ENCODE measurements at regions not wholly inside any gene's neighbourhood (a gene's known extent, or its start where the extent isn't known, plus 50 kb on each side); places are given as distances from the start of the nearest gene placed in this dataset.
"Not testable (repeated sequence)": the region's sequence is repeated elsewhere in the genome, so short reads cannot be mapped to it uniquely, and the experiment has no call there.

DNA sequence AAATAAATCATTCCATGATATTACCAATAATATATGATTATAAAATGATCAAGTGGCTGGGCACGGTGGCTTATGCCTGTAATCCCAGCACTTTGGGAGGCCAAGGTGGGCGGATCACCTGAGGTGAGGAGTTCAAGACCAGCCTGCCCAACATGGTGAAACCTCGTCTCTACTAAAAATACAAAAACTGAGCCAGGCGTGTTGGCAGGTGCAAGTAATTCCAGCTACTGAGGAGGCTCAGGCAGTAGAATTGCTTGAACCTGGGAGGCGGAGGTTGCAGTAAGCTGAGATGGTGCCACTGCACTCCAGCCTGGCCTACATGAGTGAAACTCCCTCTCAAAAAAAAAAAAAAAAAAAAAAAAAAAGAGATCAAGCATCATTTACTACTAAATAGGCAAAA is 371.1 kb upstream of the ADAMTS5 start:
- WGBS, 10 experiments, result 80 to 100% (median 100%) methylated on average over 1 to 5 of the region's 5 CpGs; no CpG with 5 or more reads in 1 of the 10 experiments
- ATAC-seq (replicated peaks in 6 of 8); in situ Hi-C loops (cut with MboI; ENCODE audit: low pct_unique_long_range_greater_than_20kb in 2 of 9, low sequenced_read_pairs in 9 of 9, unreplicated experiment in 9 of 9); H3K4me1 ChIP-seq (replicated peaks in 1 of 2); H3K27ac ChIP-seq; H3K4me3 ChIP-seq: not testable (repeated sequence)

DNA sequence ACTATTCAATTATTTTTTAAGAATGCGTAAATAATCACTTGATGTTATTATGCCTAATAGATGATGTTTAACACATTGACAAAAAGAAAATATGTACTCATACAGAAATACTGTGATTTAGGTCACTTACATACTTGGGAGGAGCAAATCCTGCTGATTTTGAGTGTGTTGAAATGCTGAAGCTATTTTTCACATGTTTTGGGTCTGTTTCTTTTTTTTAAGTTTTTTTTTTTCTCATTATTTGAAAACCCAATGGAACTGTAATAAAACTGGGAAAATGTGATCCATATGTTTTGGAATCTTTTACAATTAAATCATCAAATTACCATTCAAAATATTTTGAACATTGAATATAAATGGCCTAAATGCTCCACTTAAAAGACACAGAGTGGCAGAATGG is 366.2 kb upstream of the ADAMTS5 start:
- WGBS, 10 experiments, result 80 to 100% (median 100%) methylated on average over 1 of the region's 1 CpG; no CpG with 5 or more reads in 3 of the 10 experiments
- Histone ChIP-seq H3K4me3 (no peak overlapping the region), H3K4me1 (replicated peaks in 1 of 2) (no peaks in the 10 kb centered on the region), H3K27ac (no peak overlapping the region)
- in situ Hi-C loops (cut with MboI; ENCODE audit: low pct_unique_long_range_greater_than_20kb in 2 of 9, low sequenced_read_pairs in 9 of 9, unreplicated experiment in 9 of 9), result no loop called here
- no peak for ATAC-seq (replicated peaks in 6 of 8)

DNA sequence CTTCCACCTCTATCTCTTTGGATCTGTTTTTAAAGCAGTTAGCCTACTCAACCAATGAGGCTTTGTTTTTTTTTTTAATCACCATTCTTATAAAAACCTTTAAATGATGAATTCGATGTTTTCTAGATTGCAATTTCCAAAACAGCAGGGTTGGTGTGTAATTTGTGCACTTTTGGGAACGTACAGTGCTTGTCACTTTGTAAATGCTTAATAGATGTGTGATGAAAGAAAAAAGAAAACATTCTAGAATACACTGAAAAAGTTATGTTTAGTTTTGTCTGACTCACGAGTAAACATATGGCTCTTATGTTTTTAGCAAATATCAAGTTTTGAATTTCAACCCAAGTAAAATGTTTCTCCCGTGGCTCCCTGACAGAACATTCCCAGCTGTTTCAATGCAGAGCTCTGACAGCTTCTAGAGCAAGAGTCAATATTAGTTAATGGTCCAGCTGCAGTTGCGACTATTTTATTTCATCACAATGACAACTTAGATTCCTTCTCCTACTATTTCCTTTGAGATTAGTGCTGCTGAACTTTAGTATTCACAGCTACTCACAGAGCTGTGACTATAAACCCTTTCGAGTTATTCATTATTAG is 362.5 kb upstream of the ADAMTS5 start:
- 15 to 96% (median 82%) methylated on average over 3 to 6 of the region's 6 CpGs for WGBS, 10 experiments
- H3K4me3 ChIP-seq, result no peak overlapping the region
- no peak overlapping the region for H3K27ac ChIP-seq
- peak in 1 of 8 experiments; percentile 40 for ATAC-seq (replicated peaks in 6 of 8)
- H3K4me1 ChIP-seq (replicated peaks in 1 of 2), result no peaks in the 10 kb centered on the region
- in situ Hi-C loops (cut with MboI; ENCODE audit: low pct_unique_long_range_greater_than_20kb in 2 of 9, low sequenced_read_pairs in 9 of 9, unreplicated experiment in 9 of 9), result no loop called here

DNA sequence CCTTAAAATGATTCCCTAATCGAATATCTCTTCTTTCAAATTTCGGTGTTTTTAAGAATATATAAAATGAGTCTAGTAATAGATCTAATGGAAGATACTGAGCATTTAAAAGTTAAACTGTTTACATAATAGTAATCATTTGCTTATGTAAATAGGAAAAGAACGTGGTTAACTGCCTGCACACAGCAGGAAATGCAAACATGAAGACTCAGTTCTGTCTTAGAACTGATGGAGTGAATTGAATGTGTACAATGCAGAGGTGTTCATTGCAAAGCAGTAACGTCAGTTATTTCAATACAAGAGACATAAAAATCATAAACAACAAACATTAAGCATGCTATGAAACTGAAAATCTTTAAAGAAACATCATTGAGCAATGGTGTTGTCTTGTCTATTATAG is 359.4 kb upstream of the ADAMTS5 start:
- in situ Hi-C loops (cut with MboI; ENCODE audit: low pct_unique_long_range_greater_than_20kb in 2 of 9, low sequenced_read_pairs in 9 of 9, unreplicated experiment in 9 of 9), result no loop called here
- Histone ChIP-seq H3K27ac (no peak overlapping the region), H3K4me1 (replicated peaks in 1 of 2) (no peaks in the 10 kb centered on the region), H3K4me3 (no peak overlapping the region)
- peak in 1 of 8 experiments; percentile 33 for ATAC-seq (replicated peaks in 6 of 8)
- 15 to 58% (median 40%) methylated on average over 2 to 4 of the region's 4 CpGs for WGBS, 10 experiments

DNA sequence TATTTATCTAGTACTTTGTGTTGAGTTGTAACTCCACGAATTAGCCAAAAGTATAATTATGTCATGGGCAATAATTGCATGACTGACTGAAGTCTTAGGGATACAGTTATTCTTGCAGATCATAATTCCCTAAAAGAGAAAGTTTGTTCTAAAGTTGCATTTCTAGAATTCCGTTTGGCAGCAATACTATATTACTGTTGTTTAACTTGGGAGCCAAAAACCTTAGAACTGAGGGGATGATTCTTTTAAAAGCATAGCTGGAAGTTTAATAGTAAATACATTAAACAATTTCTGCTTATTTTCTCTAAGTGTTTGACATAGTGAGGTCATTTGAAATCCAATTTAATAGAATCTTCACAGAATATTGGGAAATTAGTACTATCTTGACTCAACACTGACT is 356.4 kb upstream of the ADAMTS5 start:
- Histone ChIP-seq H3K4me3 (no peak overlapping the region), H3K27ac (no peak overlapping the region), H3K4me1 (replicated peaks in 1 of 2) (no peaks in the 10 kb centered on the region)
- 42 to 100% (median 86%) methylated on average over 1 to 2 of the region's 2 CpGs; no CpG with 5 or more reads in 1 of the 10 experiments for WGBS, 10 experiments
- ATAC-seq (replicated peaks in 6 of 8), result no peak
- in situ Hi-C loops (cut with MboI; ENCODE audit: low pct_unique_long_range_greater_than_20kb in 2 of 9, low sequenced_read_pairs in 9 of 9, unreplicated experiment in 9 of 9), result no loop called here

DNA sequence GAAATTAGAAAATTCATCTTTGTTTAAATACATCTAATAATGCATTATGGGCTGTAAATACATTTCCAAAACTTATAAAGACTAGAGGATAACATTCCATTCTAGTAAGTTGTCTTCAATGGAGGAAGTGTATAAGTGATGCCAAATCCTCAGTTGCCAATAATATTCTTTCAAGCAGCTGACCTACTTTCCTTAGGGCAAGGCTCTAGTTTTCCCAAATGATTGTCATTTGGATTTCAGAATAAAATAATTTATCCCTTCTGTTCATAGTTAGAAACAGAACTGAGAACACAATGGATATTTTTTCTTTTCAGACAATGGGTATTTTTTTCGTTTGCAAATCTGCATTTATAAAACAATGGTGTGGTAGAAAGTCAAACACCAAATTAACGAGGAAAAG is 354.9 kb upstream of the ADAMTS5 start:
- H3K4me1 ChIP-seq (replicated peaks in 1 of 2), result no peaks in the 10 kb centered on the region
- no peak overlapping the region for H3K27ac ChIP-seq
- H3K4me3 ChIP-seq, result no peak overlapping the region
- WGBS, 10 experiments, result 7 to 100% (median 79%) methylated on average over 2 of the region's 2 CpGs; no CpG with 5 or more reads in 1 of the 10 experiments
- in situ Hi-C loops (cut with MboI; ENCODE audit: low pct_unique_long_range_greater_than_20kb in 2 of 9, low sequenced_read_pairs in 9 of 9, unreplicated experiment in 9 of 9), result no loop called here
- no peak for ATAC-seq (replicated peaks in 6 of 8)

DNA sequence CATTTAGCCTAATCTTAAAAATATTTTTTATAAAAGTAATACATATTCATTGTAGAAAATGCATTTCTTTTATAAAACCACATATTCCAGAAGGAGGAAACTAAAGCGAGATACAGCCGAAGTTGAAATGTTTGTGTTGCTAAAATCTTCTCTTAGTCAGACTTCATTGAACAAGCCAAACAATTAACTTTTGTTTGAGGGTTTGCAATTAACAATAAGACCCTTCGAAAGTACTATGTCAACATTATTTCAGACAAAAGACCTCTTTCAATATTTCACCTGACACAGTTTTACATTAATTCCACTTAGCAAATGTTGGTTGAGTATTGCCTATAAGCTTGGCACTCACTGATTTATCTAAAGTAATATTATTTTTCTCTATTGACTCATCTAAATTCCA is 354.0 kb upstream of the ADAMTS5 start:
- H3K4me1 ChIP-seq (replicated peaks in 1 of 2), result no peaks in the 10 kb centered on the region
- ATAC-seq (replicated peaks in 6 of 8), result no peak
- WGBS, 10 experiments, result 17 to 98% (median 50%) methylated on average over 1 to 3 of the region's 3 CpGs
- in situ Hi-C loops (cut with MboI; ENCODE audit: low pct_unique_long_range_greater_than_20kb in 2 of 9, low sequenced_read_pairs in 9 of 9, unreplicated experiment in 9 of 9), result no loop called here
- no peak overlapping the region for H3K4me3 ChIP-seq
- H3K27ac ChIP-seq, result no peak overlapping the region

DNA sequence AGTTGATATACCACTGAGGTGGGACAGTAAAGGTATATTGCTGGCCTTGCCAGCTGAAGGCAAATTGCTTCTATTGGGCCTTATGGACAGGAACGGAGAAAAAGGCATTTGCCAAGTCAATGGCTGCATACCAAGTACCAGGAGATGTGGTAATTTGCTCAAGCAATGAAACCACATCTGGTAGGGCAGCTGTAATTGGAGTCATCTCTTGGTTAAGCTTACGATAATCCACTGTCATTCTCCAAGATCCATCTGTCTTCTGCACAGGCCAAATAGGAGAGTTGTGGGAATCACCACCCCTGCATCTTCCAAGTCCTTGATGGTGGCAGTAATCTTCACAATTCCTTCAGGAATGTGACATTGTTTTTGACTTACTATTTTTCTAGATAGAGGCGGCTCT is 350.7 kb upstream of the ADAMTS5 start:
- H3K4me3 ChIP-seq; H3K4me1 ChIP-seq (replicated peaks in 1 of 2); H3K27ac ChIP-seq; ATAC-seq (replicated peaks in 6 of 8); in situ Hi-C loops (cut with MboI; ENCODE audit: low pct_unique_long_range_greater_than_20kb in 2 of 9, low sequenced_read_pairs in 9 of 9, unreplicated experiment in 9 of 9): not testable (repeated sequence)
- WGBS, 10 experiments, result 42 to 83% (median 73%) methylated on average over 1 to 3 of the region's 3 CpGs; no CpG with 5 or more reads in 3 of the 10 experiments

DNA sequence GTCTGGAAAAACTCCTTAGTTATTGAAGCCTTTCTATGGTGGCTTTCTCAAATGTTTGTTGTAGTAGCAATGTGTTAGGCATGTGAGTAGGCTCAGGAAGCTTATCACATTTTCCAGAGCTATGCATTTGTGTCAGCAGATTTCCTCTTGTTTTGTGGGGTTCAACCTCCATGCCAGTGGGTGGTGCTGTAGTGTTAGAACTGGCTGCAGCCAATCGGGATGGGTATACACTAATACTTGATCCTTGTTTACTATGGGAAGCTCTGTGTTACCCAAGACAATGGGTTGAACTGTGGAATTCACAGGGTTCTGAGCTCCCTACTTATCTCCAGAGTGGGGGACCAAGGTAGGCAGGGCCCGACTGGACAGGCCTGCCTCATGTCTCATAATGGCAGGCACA is 348.5 kb upstream of the ADAMTS5 start:
- ATAC-seq (replicated peaks in 6 of 8), result no peak
- Histone ChIP-seq H3K27ac (no peak overlapping the region), H3K4me1 (replicated peaks in 1 of 2) (no peaks in the 10 kb centered on the region), H3K4me3 (no peak overlapping the region)
- in situ Hi-C loops (cut with MboI; ENCODE audit: low pct_unique_long_range_greater_than_20kb in 2 of 9, low sequenced_read_pairs in 9 of 9, unreplicated experiment in 9 of 9), result no loop called here
- 29 to 100% (median 83%) methylated on average over 1 to 2 of the region's 2 CpGs; no CpG with 5 or more reads in 6 of the 10 experiments for WGBS, 10 experiments

DNA sequence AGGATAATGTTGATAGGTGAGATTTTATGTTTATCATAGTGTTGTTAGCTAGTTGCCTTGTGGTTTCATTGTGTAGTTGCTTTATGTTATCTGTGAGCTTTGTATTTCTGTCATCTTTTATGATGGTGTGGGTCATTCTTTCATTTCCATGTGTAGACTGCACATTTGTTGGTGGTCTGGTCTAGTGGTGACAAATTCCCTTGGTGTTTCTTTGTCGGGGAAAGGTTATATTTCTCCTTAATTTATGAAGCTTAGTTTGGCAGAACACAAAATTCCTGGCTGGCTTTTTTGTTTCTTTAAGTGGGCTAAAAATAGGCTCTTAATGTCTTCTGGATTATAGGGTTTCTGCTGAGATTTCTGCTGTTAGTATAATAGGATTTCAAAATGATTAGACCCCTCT is 347.2 kb upstream of the ADAMTS5 start:
- H3K27ac ChIP-seq, result no peak overlapping the region
- H3K4me3 ChIP-seq, result no peak overlapping the region
- in situ Hi-C loops (cut with MboI; ENCODE audit: low pct_unique_long_range_greater_than_20kb in 2 of 9, low sequenced_read_pairs in 9 of 9, unreplicated experiment in 9 of 9), result no loop called here
- no peak for ATAC-seq (replicated peaks in 6 of 8)
- 0 to 100% (median 43%) methylated on average over 1 of the region's 1 CpG; no CpG with 5 or more reads in 3 of the 10 experiments for WGBS, 10 experiments
- H3K4me1 ChIP-seq (replicated peaks in 1 of 2), result no peaks in the 10 kb centered on the region

DNA sequence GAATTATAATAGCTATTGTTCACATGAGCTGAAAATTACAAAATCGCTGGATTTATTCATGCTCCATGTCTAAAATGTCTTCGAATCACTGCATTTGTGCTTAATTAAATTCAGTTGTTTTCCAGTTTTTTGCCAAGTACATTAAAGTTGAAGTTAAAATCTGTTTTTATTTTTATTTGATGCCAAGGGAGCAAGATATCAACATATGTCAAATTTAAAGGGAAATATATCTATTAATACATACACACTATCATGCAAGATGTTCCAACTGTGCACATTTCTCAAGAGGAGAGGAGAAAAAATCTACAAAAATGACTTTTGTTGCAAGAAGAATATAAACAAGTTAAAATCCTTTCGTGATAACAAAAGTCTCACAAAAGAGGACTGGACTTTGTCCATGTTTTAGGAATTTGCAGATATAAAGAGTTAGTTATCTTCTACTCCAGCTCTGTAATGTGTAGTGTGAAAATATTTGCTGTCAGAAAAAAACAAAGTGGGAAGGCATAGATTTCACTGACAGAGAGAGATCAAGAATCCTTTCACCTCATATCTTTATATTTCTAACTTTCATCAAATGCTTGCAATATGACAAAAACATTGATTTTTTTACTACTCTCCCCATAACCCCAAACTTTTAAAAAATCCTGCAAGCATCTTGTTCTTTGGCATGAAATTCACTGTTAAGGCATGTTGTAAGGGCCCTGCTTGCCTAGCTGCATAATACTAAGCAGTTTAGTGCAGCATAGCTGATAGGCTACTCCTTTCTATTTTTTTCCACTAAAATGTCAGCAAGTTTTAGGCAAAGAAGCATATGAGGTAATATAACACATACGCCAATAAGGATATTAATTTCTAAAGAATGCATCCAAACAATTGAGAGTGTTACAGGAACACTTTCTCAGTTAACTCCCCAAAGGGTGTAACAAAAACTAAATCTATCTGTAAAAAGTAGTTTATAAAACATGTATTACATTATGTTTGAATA is 340.2 kb upstream of the ADAMTS5 start:
- ATAC-seq (replicated peaks in 6 of 8), result peak in 1 of 8 experiments; percentile 25

DNA sequence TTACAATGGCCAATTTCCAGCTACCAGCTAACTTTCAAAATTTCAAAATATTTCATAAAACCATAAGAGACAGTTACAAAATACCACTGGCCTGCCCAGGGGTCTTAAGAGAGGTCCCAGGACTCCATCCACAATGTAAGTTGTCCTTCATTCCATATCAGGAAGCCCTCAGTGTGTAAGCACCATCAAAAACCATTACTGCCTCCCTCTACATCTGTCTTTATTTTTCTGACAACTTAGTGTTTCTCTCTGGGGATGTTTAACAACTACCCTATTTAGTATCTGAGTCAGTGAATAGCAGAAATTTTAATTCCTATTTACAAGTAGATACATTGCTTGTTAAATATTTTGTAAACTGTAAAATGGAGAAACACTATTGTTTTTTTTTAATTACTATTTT is 339.3 kb upstream of the ADAMTS5 start:
- ATAC-seq (replicated peaks in 6 of 8), result no peak
- H3K27ac ChIP-seq, result no peak overlapping the region
- no peaks in the 10 kb centered on the region for H3K4me1 ChIP-seq (replicated peaks in 1 of 2)
- no peak overlapping the region for H3K4me3 ChIP-seq
- in situ Hi-C loops (cut with MboI; ENCODE audit: low pct_unique_long_range_greater_than_20kb in 2 of 9, low sequenced_read_pairs in 9 of 9, unreplicated experiment in 9 of 9), result no loop called here

More for the DNA sequence above, 340.2 kb upstream of the ADAMTS5 start:
- no peak overlapping the region for H3K27ac ChIP-seq
- WGBS, 10 experiments, result 24 to 92% (median 80%) methylated on average over 1 to 4 of the region's 4 CpGs
- no peak overlapping the region for H3K4me3 ChIP-seq
- in situ Hi-C loops (cut with MboI; ENCODE audit: low pct_unique_long_range_greater_than_20kb in 2 of 9, low sequenced_read_pairs in 9 of 9, unreplicated experiment in 9 of 9), result no loop called here
- no peaks in the 10 kb centered on the region for H3K4me1 ChIP-seq (replicated peaks in 1 of 2)

DNA sequence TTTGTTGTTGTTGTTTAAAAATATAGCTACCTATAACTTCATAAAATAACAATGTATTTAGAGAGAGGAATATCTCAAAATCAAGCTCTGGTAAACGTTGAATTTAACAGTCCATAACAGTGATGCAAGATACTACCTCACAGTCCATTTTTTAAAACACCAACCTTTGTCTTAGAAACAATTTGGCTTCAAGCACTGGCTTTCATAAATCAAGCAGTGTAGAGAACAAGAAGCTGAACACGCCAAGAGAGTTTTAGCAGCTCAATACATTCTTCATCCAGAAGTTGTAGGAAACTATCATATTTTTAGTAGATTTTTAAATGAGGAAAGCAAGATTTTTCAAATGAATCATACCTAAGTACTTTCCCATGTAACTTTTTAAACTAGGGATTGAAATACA is 334.3 kb upstream of the ADAMTS5 start:
- in situ Hi-C loops (cut with MboI; ENCODE audit: low pct_unique_long_range_greater_than_20kb in 2 of 9, low sequenced_read_pairs in 9 of 9, unreplicated experiment in 9 of 9), result no loop called here
- no peak for ATAC-seq (replicated peaks in 6 of 8)

More for the DNA sequence above, 334.3 kb upstream of the ADAMTS5 start:
- no peaks in the 10 kb centered on the region for H3K4me1 ChIP-seq (replicated peaks in 1 of 2)
- WGBS, 10 experiments, result 33 to 76% (median 51%) methylated on average over 2 of the region's 2 CpGs; no CpG with 5 or more reads in 5 of the 10 experiments
- H3K27ac ChIP-seq, result no peak overlapping the region
- no peak overlapping the region for H3K4me3 ChIP-seq

All from motor neuron (in vitro differentiated cells).